ENCODE measurements at regions not wholly inside any gene's neighbourhood (a gene's known extent, or its start where the extent isn't known, plus 50 kb on each side); places are given as distances from the start of the nearest gene placed in this dataset.

- TF ChIP-seq CTCF (IDR thresholded peaks at IDR 0.05; ENCODE audit: control extremely low read depth in 1 of 3, insufficient read depth in 1 of 3, low read depth in 1 of 3, low read length in 3 of 3) (no peak), TEAD4 (IDR thresholded peaks at IDR 0.05; ENCODE audit: low read depth, low read length) (no peak), SIN3A (conservative IDR thresholded peaks at IDR 0.05 in 1 of 2, IDR thresholded peaks at IDR 0.05 in 1 of 2; ENCODE audit: low read depth in 1 of 2, low read length in 2 of 2) (no peak), USF2 (IDR thresholded peaks at IDR 0.05; ENCODE audit: low read length) (no peak), EZH2 (IDR thresholded peaks at IDR 0.05; ENCODE audit: low read depth, low read length, severe bottlenecking) (no peak), EGR1 (IDR thresholded peaks at IDR 0.05; ENCODE audit: borderline replicate concordance, low read depth, low read length) (no peak), EP300 (IDR thresholded peaks at IDR 0.05; ENCODE audit: borderline replicate concordance in 1 of 2, low read depth in 2 of 2, low read length in 2 of 2) (no peak), JUN (IDR thresholded peaks at IDR 0.05; ENCODE audit: low read depth, low read length) (no peak), RAD21 (IDR thresholded peaks at IDR 0.05 in 1 of 2, conservative IDR thresholded peaks at IDR 0.05 in 1 of 2; ENCODE audit: low read depth in 2 of 2, low read length in 2 of 2) (no peak), HDAC6 (IDR thresholded peaks at IDR 0.05; ENCODE audit: low read depth, low read length) (no peak), RXRA (IDR thresholded peaks at IDR 0.05; ENCODE audit: insufficient read depth, low read depth, low read length) (no peak), POLR2A (IDR thresholded peaks at IDR 0.05; ENCODE audit: control extremely low read depth in 1 of 2, low read depth in 2 of 2, low read length in 2 of 2) (no peak)
These were observed 248.4 kb downstream of the SIPA1L2 start for GRCh38 chr1:232381394-232382100.

All from H1 (cell line).